Hepatocyte (in vitro differentiated cells): ENCODE measurements at regions not wholly inside any gene's neighbourhood (a gene's known extent, or its start where the extent isn't known, plus 50 kb on each side); places are given as distances from the start of the nearest gene placed in this dataset.
"Not testable (repeated sequence)": the region's sequence is repeated elsewhere in the genome, so short reads cannot be mapped to it uniquely, and the experiment has no call there.

Experiments
- DNase-seq: peaks from one replicate; pipeline ENCODE4 v3.0.0-alpha.2; 2016; ENCODE audit warnings: low spot score
- H2AFZ ChIP-seq: fragments of 200-600 bp; sonication (generic); 2 replicates; pipeline ENCODE4 v1.6.0; 2016; ENCODE audit warnings: antibody characterized with exemption, mild to moderate bottlenecking
- H3K27ac ChIP-seq: fragments of 200-600 bp; sonication (generic); 2 replicates; pipeline ENCODE4 v1.5.1; 2016; ENCODE audit warnings: mild to moderate bottlenecking
- H3K27me3 ChIP-seq: fragments of 200-600 bp; sonication (generic); 2 replicates; pipeline ENCODE4 v1.6.1; 2016
- H3K36me3 ChIP-seq: fragments of 200-600 bp; sonication (generic); replicated peaks from 2 replicates; pipeline ENCODE4 v1.5.1; 2016; ENCODE audit warnings: low read depth; ENCODE audit not compliant: insufficient read depth
- H3K4me1 ChIP-seq: fragments of 200-600 bp; sonication (generic); 2 replicates; pipeline ENCODE4 v1.5.1; 2016; ENCODE audit warnings: mild to moderate bottlenecking, moderate library complexity; ENCODE audit not compliant: insufficient read depth
- H3K4me2 ChIP-seq: fragments of 200-600 bp; sonication (generic); 2 replicates; pipeline ENCODE4 v1.6.0; 2016
- H3K4me3 ChIP-seq: fragments of 200-600 bp; sonication (generic); 2 replicates; pipeline ENCODE4 v1.5.1; 2016; ENCODE audit warnings: mild to moderate bottlenecking
- H3K79me2 ChIP-seq: fragments of 200-600 bp; sonication (generic); 2 replicates; pipeline ENCODE4 v1.6.0; 2017; ENCODE audit warnings: mild to moderate bottlenecking
- H3K9me2 ChIP-seq: fragments of 200-600 bp; sonication (generic); replicated peaks from 2 replicates; pipeline ENCODE4 v1.6.0; 2017; ENCODE audit warnings: mild to moderate bottlenecking; ENCODE audit not compliant: insufficient read depth
- H3K9me3 ChIP-seq: fragments of 200-600 bp; sonication (generic); 2 replicates; pipeline ENCODE4 v1.5.1; 2016; ENCODE audit warnings: low read depth, mild to moderate bottlenecking
- H4K20me1 ChIP-seq: fragments of 200-600 bp; sonication (generic); 2 replicates; pipeline ENCODE4 v1.6.0; 2016; ENCODE audit warnings: mild to moderate bottlenecking; ENCODE audit not compliant: insufficient read depth, poor library complexity, severe bottlenecking
- CTCF ChIP-seq: fragments of 200-600 bp; sonication (generic); IDR thresholded peaks from 2 replicates; pipeline ENCODE4 v1.5.1; 2016; ENCODE audit warnings: antibody characterized with exemption, mild to moderate bottlenecking; ENCODE audit not compliant: poor library complexity
- EZH2 ChIP-seq: fragments of 200-600 bp; sonication (generic); IDR thresholded peaks from 2 replicates; pipeline ENCODE4 v1.6.1; 2016; ENCODE audit warnings: antibody characterized with exemption, mild to moderate bottlenecking, borderline replicate concordance
- EZH2phosphoT487 ChIP-seq: fragments of 200-600 bp; sonication (generic); IDR thresholded peaks from one replicate; pipeline ENCODE4 v1.6.1; 2018; ENCODE audit warnings: antibody characterized with exemption, mild to moderate bottlenecking, low read depth, moderate library complexity; ENCODE audit not compliant: unreplicated experiment, severe bottlenecking
- WGBS: methylation state at CpG from one replicate; pipeline ENCODE4 v1.1.6; 2016; ENCODE audit warnings: low lambda C conversion rate; ENCODE audit errors: missing lambda C conversion rate; 5-methylcytosine and 5-hydroxymethylcytosine counted together

GRCh38 chr12:64552510-64552909 is 57.8 kb upstream of the RASSF3 start:
- not testable (repeated sequence) for DNase-seq, H3K4me3 ChIP-seq, H3K4me2 ChIP-seq, H3K27me3 ChIP-seq, H3K9me3 ChIP-seq, H3K9me2 ChIP-seq, H3K36me3 ChIP-seq, H3K27ac ChIP-seq, H3K4me1 ChIP-seq, H3K79me2 ChIP-seq, H4K20me1 ChIP-seq, H2AFZ ChIP-seq
- WGBS = 84% methylated on average over 7 of the region's 7 CpGs

- H3K27me3 ChIP-seq, H3K4me3 ChIP-seq, H3K36me3 ChIP-seq, H4K20me1 ChIP-seq, H3K9me2 ChIP-seq, H2AFZ ChIP-seq, H3K79me2 ChIP-seq, DNase-seq, H3K4me2 ChIP-seq, H3K27ac ChIP-seq, H3K4me1 ChIP-seq, H3K9me3 ChIP-seq: not testable (repeated sequence)
- 92% methylated on average over 2 of the region's 2 CpGs for WGBS
These were observed 56.6 kb upstream of the RASSF3 start for GRCh38 chr12:64553689-64554088.

- WGBS = 90% methylated on average over 4 of the region's 4 CpGs
These were observed 54.1 kb upstream of the RASSF3 start for GRCh38 chr12:64556231-64556630.

GRCh38 chr12:64558754-64559153 is 51.5 kb upstream of the RASSF3 start:
- Histone ChIP-seq H3K4me2 (no peak overlapping the region), H3K27me3 (no peaks in the 10 kb centered on the region), H3K79me2 (no peaks in the 10 kb centered on the region), H4K20me1 (no peaks in the 10 kb centered on the region), H3K4me3 (no peak overlapping the region), H2AFZ (no peak overlapping the region), H3K9me3 (no peaks in the 10 kb centered on the region), H3K27ac (no peak overlapping the region), H3K9me2 (no peaks in the 10 kb centered on the region), H3K36me3 (no peaks in the 10 kb centered on the region), H3K4me1 (no peaks in the 10 kb centered on the region)
- TF ChIP-seq EZH2 (no peak), EZH2phosphoT487 (no peak), CTCF (no peak)
- no peak for DNase-seq
- 85% methylated on average over 7 of the region's 7 CpGs for WGBS

More at GRCh38 chr12:64556231-64556630, 54.1 kb upstream of the RASSF3 start:
- no peaks in the 10 kb centered on the region for H3K36me3 ChIP-seq
- H3K9me2 ChIP-seq = no peaks in the 10 kb centered on the region
- no peaks in the 10 kb centered on the region for H3K27me3 ChIP-seq
- H3K4me1 ChIP-seq = no peaks in the 10 kb centered on the region
- H4K20me1 ChIP-seq = no peaks in the 10 kb centered on the region
- H3K27ac ChIP-seq = no peak overlapping the region
- no peaks in the 10 kb centered on the region for H3K79me2 ChIP-seq
- DNase-seq = no peak
- H2AFZ ChIP-seq = no peak overlapping the region
- no peaks in the 10 kb centered on the region for H3K9me3 ChIP-seq
- TF ChIP-seq EZH2 (no peak), CTCF (no peak), EZH2phosphoT487 (no peak)
- no peak overlapping the region for H3K4me3 ChIP-seq
- H3K4me2 ChIP-seq = no peak overlapping the region
